Body of pancreas (tissue), 4 donors: ENCODE measurements at regions not wholly inside any gene's neighbourhood (a gene's known extent, or its start where the extent isn't known, plus 50 kb on each side); places are given as distances from the start of the nearest gene placed in this dataset.

ENCODE experiments used
- ATAC-seq: fragments of 150-250 bp; one replicate; pipeline ENCODE4 v1.9.1; 2016
- DNase-seq, 4 donors: peaks; one replicate each; pipeline ENCODE4 v3.0.0-alpha.2; 2019
- H3K27ac ChIP-seq, 4 donors: fragments of 200-600 bp; sonication (generic); 1 replicate in 3 of 4; 2 replicates in 1 of 4; pipeline versions ENCODE4 v1.5.1 to v1.6.1; 2016 to 2019; ENCODE audit warnings: mild to moderate bottlenecking in 1 of 4, mixed read lengths in 1 of 4, moderate library complexity in 1 of 4
- H3K27me3 ChIP-seq, 2 donors: fragments of 200-600 bp; sonication (generic); one replicate each; pipeline ENCODE4 v1.6.0; 2016; ENCODE audit warnings: mild to moderate bottlenecking in 1 of 2
- H3K36me3 ChIP-seq, 2 donors: fragments of 200-600 bp; sonication (generic); replicated peaks in 1 of 2; 2 replicates each; pipeline ENCODE4 v1.5.1; 2016; ENCODE audit warnings: low read depth in 2 of 2; ENCODE audit not compliant: insufficient read depth in 1 of 2
- H3K4me1 ChIP-seq: fragments of 200-600 bp; sonication (generic); one replicate; pipeline ENCODE4 v1.6.0; 2016
- H3K4me3 ChIP-seq, 2 donors: fragments of 200-600 bp; sonication (generic); 1 replicate in 1 of 2; 2 replicates in 1 of 2; pipeline ENCODE4 v1.5.1; 2016 to 2019
- H3K9me3 ChIP-seq, 3 donors: fragments of 200-600 bp; sonication (generic); 1 replicate in 2 of 3; 2 replicates in 1 of 3; pipeline ENCODE4 v1.5.1; 2016
- POLR2A ChIP-seq, 3 donors: fragments of 450-650 bp; IDR thresholded peaks; one replicate each; pipeline ENCODE4 v1.6.1; 2016; ENCODE audit warnings: antibody characterized with exemption in 3 of 3, mild to moderate bottlenecking in 2 of 3
- WGBS, 2 donors: methylation state at CpG; one replicate each; pipeline ENCODE4 v1.1.5; 2017; 5-methylcytosine and 5-hydroxymethylcytosine counted together
- intact Hi-C: fragments of 100-400 bp; cut with DNase I; formaldehyde crosslinking; loops from one replicate; pipeline ENCODE4 v1.15.1; 2023
- TF ChIP-seq, protein P1 (sequence below), 7 experiments: fragments of 450-650 bp in 4 of 7; fragments of 200-600 bp in 3 of 7; sonication (generic) in 3 of 7; IDR thresholded peaks; one replicate each; pipeline ENCODE4 v1.5.1; 2016 to 2019; ENCODE audit warnings: antibody characterized with exemption in 7 of 7

GRCh38 chr6:152893187-152893586, 89.7 kb downstream of the FBXO5 start:
- 63 to 70% methylated on average over 3 of the region's 3 CpGs for WGBS, 2 donors

GRCh38 chr6:152896923-152897322, 85.9 kb downstream of the FBXO5 start:
- intact Hi-C loops, result no loop called here
- TF ChIP-seq, protein P1, sequence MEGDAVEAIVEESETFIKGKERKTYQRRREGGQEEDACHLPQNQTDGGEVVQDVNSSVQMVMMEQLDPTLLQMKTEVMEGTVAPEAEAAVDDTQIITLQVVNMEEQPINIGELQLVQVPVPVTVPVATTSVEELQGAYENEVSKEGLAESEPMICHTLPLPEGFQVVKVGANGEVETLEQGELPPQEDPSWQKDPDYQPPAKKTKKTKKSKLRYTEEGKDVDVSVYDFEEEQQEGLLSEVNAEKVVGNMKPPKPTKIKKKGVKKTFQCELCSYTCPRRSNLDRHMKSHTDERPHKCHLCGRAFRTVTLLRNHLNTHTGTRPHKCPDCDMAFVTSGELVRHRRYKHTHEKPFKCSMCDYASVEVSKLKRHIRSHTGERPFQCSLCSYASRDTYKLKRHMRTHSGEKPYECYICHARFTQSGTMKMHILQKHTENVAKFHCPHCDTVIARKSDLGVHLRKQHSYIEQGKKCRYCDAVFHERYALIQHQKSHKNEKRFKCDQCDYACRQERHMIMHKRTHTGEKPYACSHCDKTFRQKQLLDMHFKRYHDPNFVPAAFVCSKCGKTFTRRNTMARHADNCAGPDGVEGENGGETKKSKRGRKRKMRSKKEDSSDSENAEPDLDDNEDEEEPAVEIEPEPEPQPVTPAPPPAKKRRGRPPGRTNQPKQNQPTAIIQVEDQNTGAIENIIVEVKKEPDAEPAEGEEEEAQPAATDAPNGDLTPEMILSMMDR (IDR thresholded peaks at IDR 0.05), result no peak
- no peak for TF ChIP-seq POLR2A (IDR thresholded peaks at IDR 0.05)
- Histone ChIP-seq H3K27ac (no peak overlapping the region), H3K27me3 (no peaks in the 10 kb centered on the region), H3K4me1 (no peaks in the 10 kb centered on the region), H3K36me3 (no peaks in the 10 kb centered on the region), H3K4me3 (no peak overlapping the region), H3K9me3 (no peaks in the 10 kb centered on the region)
- ATAC-seq (no peak), DNase-seq (no peak)
- 25 to 29% methylated on average over 3 of the region's 3 CpGs for WGBS, 2 donors

More at GRCh38 chr6:152893187-152893586, 89.7 kb downstream of the FBXO5 start:
- Histone ChIP-seq H3K4me1 (no peaks in the 10 kb centered on the region), H3K9me3 (no peaks in the 10 kb centered on the region), H3K27ac (no peak overlapping the region), H3K36me3 (no peaks in the 10 kb centered on the region), H3K27me3 (no peaks in the 10 kb centered on the region), H3K4me3 (no peak overlapping the region)
- DNase-seq (no peak), ATAC-seq (no peak)
- TF ChIP-seq, protein P1 (IDR thresholded peaks at IDR 0.05), result no peak
- no peak for TF ChIP-seq POLR2A (IDR thresholded peaks at IDR 0.05)
- intact Hi-C loops, result no loop called here

- Histone ChIP-seq H3K4me3 (no peak overlapping the region), H3K27ac (no peak overlapping the region), H3K9me3 (no peaks in the 10 kb centered on the region), H3K27me3 (no peaks in the 10 kb centered on the region), H3K36me3 (no peaks in the 10 kb centered on the region), H3K4me1 (no peaks in the 10 kb centered on the region)
- intact Hi-C loops, result no loop called here
- peak; percentile 56 to 73 (median 68) for DNase-seq
- peak; percentile 76 for ATAC-seq
- TF ChIP-seq, protein P1 (IDR thresholded peaks at IDR 0.05), result peak; percentile 32 to 87 (median 68)
- no peak for TF ChIP-seq POLR2A (IDR thresholded peaks at IDR 0.05)
- 22 to 31% methylated on average over 11 to 16 of the region's 16 CpGs for WGBS, 2 donors
Observed at GRCh38 chr6:152897807-152898399, 84.9 kb downstream of the FBXO5 start.

DNA sequence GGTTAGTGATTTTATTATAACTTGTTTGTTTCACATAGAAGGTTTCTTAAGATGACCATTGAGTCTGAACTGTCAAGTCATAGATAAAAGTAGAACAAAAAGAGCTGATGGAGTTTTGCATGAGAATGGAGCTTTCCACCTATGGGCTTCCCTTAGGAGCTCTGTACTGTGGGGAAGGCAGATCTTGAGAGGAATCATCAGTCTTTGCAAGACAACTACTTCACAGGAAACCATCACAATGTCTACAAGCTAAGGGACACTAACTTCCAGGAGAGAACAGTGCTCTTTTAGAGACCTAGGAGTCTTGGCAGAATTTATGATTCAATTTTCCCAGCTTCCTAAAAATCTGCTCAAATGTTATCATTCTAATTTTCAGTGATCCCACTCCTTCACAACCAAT, 78.2 kb downstream of the FBXO5 start:
- H3K27me3 ChIP-seq, result no peaks in the 10 kb centered on the region
- H3K4me3 ChIP-seq, result no peak overlapping the region
- intact Hi-C loops, result no loop called here
- H3K4me1 ChIP-seq, result no peaks in the 10 kb centered on the region
- H3K36me3 ChIP-seq, result no peaks in the 10 kb centered on the region
- ATAC-seq, result no peak
- H3K9me3 ChIP-seq, result no peaks in the 10 kb centered on the region
- H3K27ac ChIP-seq, result no peak overlapping the region
- TF ChIP-seq POLR2A (IDR thresholded peaks at IDR 0.05), result no peak
- TF ChIP-seq, protein P1 (IDR thresholded peaks at IDR 0.05), result no peak
- DNase-seq, result no peak
